Right cardiac atrium (tissue), 5 donors: ENCODE measurements at regions not wholly inside any gene's neighbourhood (a gene's known extent, or its start where the extent isn't known, plus 50 kb on each side); places are given as distances from the start of the nearest gene placed in this dataset.
A peak's percentile ranks its signal among the peaks of the same experiment; 100 is the strongest.

ENCODE experiments used
- ATAC-seq, 2 donors: fragments of 200-7000 bp; cut with Tn5 transposase; one replicate each; pipeline versions ENCODE4 v1.8.0 to v1.9.1; 2020; ENCODE audit warnings: moderate library complexity in 2 of 2, mild to moderate bottlenecking in 1 of 2
- DNase-seq, 3 donors: peaks; one replicate each; pipeline ENCODE4 v3.0.0-alpha.2; 2020
- H3K27ac ChIP-seq: one replicate; pipeline ENCODE4 v1.5.1; 2013; ENCODE audit warnings: mild to moderate bottlenecking, low read length, control low read depth, moderate library complexity
- H3K27me3 ChIP-seq: one replicate; pipeline ENCODE4 v1.6.1; 2013; ENCODE audit not compliant: control insufficient read depth, insufficient read depth
- H3K4me1 ChIP-seq: one replicate; pipeline ENCODE4 v1.6.1; 2013; ENCODE audit warnings: low read length; ENCODE audit not compliant: control insufficient read depth, insufficient read depth
- H3K4me3 ChIP-seq: one replicate; pipeline ENCODE4 v1.5.1; 2013; ENCODE audit warnings: low read length, control low read depth
- H3K9me3 ChIP-seq: one replicate; pipeline ENCODE4 v1.6.1; 2013; ENCODE audit warnings: low read length; ENCODE audit not compliant: control insufficient read depth
- WGBS: extraction: QIAGEN DNeasy Blood & Tissue Kit; methylation state at CpG from one replicate; pipeline ENCODE4 v1.1.7; 2013; 5-methylcytosine and 5-hydroxymethylcytosine counted together
- intact Hi-C, 4 donors: fragments of 100-400 bp; cut with DNase I; formaldehyde crosslinking; loops; one replicate each; pipeline versions ENCODE4 v1.11.0 to v1.14.0; 2022 to 2023
- donor health status: healthy with polysubstance abuse.
- donor health status: DM: no; HTN: yes; CAD: no.
- donor health status: DM: no; HTN: no; CAD: no.
- donor health status: DM: no; HTN: yes; CAD: no; lungs with severe emphysema.
- donor health status: DM: yes; HTN: yes; CAD: no.

GRCh38 chr16:73289232-73289631, 241.3 kb upstream of the ZFHX3 start:
- no peak for ATAC-seq
- no peaks in the 10 kb centered on the region for H3K4me1 ChIP-seq
- no peaks in the 10 kb centered on the region for H3K27me3 ChIP-seq
- WGBS: 66% methylated on average over 4 of the region's 4 CpGs
- H3K27ac ChIP-seq: no peak overlapping the region
- H3K4me3 ChIP-seq: no peak overlapping the region
- intact Hi-C loops: no loop called here
- no peaks in the 10 kb centered on the region for H3K9me3 ChIP-seq
- DNase-seq: no peak

- Histone ChIP-seq H3K4me1 (no peaks in the 10 kb centered on the region), H3K27ac (no peak overlapping the region), H3K4me3 (no peak overlapping the region), H3K9me3 (no peaks in the 10 kb centered on the region), H3K27me3 (no peaks in the 10 kb centered on the region)
- WGBS: 63% methylated on average over 21 of the region's 21 CpGs
- intact Hi-C loops: no loop called here
- DNase-seq (no peak), ATAC-seq (no peak)
Observed at GRCh38 chr16:73288520-73288919, 240.6 kb upstream of the ZFHX3 start.

GRCh38 chr16:73287859-73288405, 240.0 kb upstream of the ZFHX3 start:
- no peaks in the 10 kb centered on the region for H3K27me3 ChIP-seq
- H3K27ac ChIP-seq: no peak overlapping the region
- no peak overlapping the region for H3K4me3 ChIP-seq
- no peaks in the 10 kb centered on the region for H3K9me3 ChIP-seq
- intact Hi-C loops: no loop called here
- no peaks in the 10 kb centered on the region for H3K4me1 ChIP-seq
- 41% methylated on average over 10 of the region's 10 CpGs for WGBS
- ATAC-seq (no peak), DNase-seq (no peak)

- WGBS: 88% methylated on average over 14 of the region's 14 CpGs
- no peak overlapping the region for H3K4me3 ChIP-seq
- no peaks in the 10 kb centered on the region for H3K9me3 ChIP-seq
- H3K4me1 ChIP-seq: no peaks in the 10 kb centered on the region
- intact Hi-C loops: no loop called here
- no peak for ATAC-seq
- no peak for DNase-seq
- H3K27me3 ChIP-seq: no peaks in the 10 kb centered on the region
- H3K27ac ChIP-seq: no peak overlapping the region
Observed at GRCh38 chr16:73286346-73287267, 238.7 kb upstream of the ZFHX3 start.

- intact Hi-C loops: no loop called here
- Histone ChIP-seq H3K4me3 (no peak overlapping the region), H3K4me1 (no peaks in the 10 kb centered on the region), H3K27ac (no peak overlapping the region), H3K9me3 (no peaks in the 10 kb centered on the region), H3K27me3 (no peaks in the 10 kb centered on the region)
- ATAC-seq (no peak), DNase-seq (no peak)
- WGBS: 77% methylated on average over 15 of the region's 15 CpGs
Observed at GRCh38 chr16:73285436-73286201, 237.7 kb upstream of the ZFHX3 start.

- intact Hi-C loops: no loop called here
- ATAC-seq (no peak), DNase-seq (no peak)
- Histone ChIP-seq H3K27ac (no peak overlapping the region), H3K4me1 (no peaks in the 10 kb centered on the region), H3K4me3 (no peak overlapping the region), H3K9me3 (no peaks in the 10 kb centered on the region), H3K27me3 (no peaks in the 10 kb centered on the region)
- 96% methylated on average over 2 of the region's 2 CpGs for WGBS
Observed at GRCh38 chr16:73280388-73280787, 232.5 kb upstream of the ZFHX3 start.

GRCh38 chr16:73279451-73279850, 231.5 kb upstream of the ZFHX3 start:
- DNase-seq: no peak
- Histone ChIP-seq H3K4me1 (no peaks in the 10 kb centered on the region), H3K4me3 (no peak overlapping the region), H3K9me3 (no peaks in the 10 kb centered on the region), H3K27ac (no peak overlapping the region), H3K27me3 (no peaks in the 10 kb centered on the region)
- ATAC-seq: no peak
- intact Hi-C loops: no loop called here
- 51% methylated on average over 3 of the region's 3 CpGs for WGBS

- WGBS: 76% methylated on average over 5 of the region's 5 CpGs
- H3K27ac ChIP-seq: no peak overlapping the region
- intact Hi-C loops: no loop called here
- DNase-seq: peak in 1 of 3 donors; percentile 17
- H3K4me1 ChIP-seq: no peaks in the 10 kb centered on the region
- ATAC-seq: no peak
- H3K9me3 ChIP-seq: no peaks in the 10 kb centered on the region
- H3K4me3 ChIP-seq: no peak overlapping the region
- H3K27me3 ChIP-seq: no peaks in the 10 kb centered on the region
Observed at GRCh38 chr16:73277071-73277470, 229.1 kb upstream of the ZFHX3 start.

- 84% methylated on average over 2 of the region's 2 CpGs for WGBS
- H3K4me3 ChIP-seq: no peak overlapping the region
- intact Hi-C loops: no loop called here
- ATAC-seq: no peak
- H3K27ac ChIP-seq: no peak overlapping the region
- no peaks in the 10 kb centered on the region for H3K9me3 ChIP-seq
- no peaks in the 10 kb centered on the region for H3K4me1 ChIP-seq
- no peaks in the 10 kb centered on the region for H3K27me3 ChIP-seq
- DNase-seq: no peak
Observed at GRCh38 chr16:73275448-73275847, 227.5 kb upstream of the ZFHX3 start.

- no peak for ATAC-seq
- WGBS: 72% methylated on average over 5 of the region's 5 CpGs
- Histone ChIP-seq H3K4me1 (no peaks in the 10 kb centered on the region), H3K27me3 (no peaks in the 10 kb centered on the region), H3K4me3 (no peak overlapping the region), H3K9me3 (no peaks in the 10 kb centered on the region), H3K27ac (no peak overlapping the region)
- DNase-seq: no peak
- intact Hi-C loops: no loop called here
Observed at GRCh38 chr16:73275024-73275423, 227.1 kb upstream of the ZFHX3 start.

GRCh38 chr16:73274140-73274539, 226.2 kb upstream of the ZFHX3 start:
- no peaks in the 10 kb centered on the region for H3K4me1 ChIP-seq
- no peaks in the 10 kb centered on the region for H3K9me3 ChIP-seq
- intact Hi-C loops: no loop called here
- ATAC-seq: no peak
- DNase-seq: no peak
- WGBS: 94% methylated on average over 1 of the region's 1 CpG
- H3K27ac ChIP-seq: no peak overlapping the region
- H3K27me3 ChIP-seq: no peaks in the 10 kb centered on the region
- H3K4me3 ChIP-seq: no peak overlapping the region
